ENCODE measurements at regions not wholly inside any gene's neighbourhood (a gene's known extent, or its start where the extent isn't known, plus 50 kb on each side); places are given as distances from the start of the nearest gene placed in this dataset.

- TF ChIP-seq ARNT (IDR thresholded peaks at IDR 0.05): no peak
- no peak for TF ChIP-seq FOXK2 (IDR thresholded peaks at IDR 0.05)
Measured at GRCh38 chr13:83086948-83087347, 795.3 kb downstream of the SLITRK1 start.
